Bronchial epithelial cell (primary cell): ENCODE measurements at regions not wholly inside any gene's neighbourhood (a gene's known extent, or its start where the extent isn't known, plus 50 kb on each side); places are given as distances from the start of the nearest gene placed in this dataset.

ENCODE experiments used
- DNase-seq: peaks from one replicate; pipeline ENCODE4 v3.0.0-alpha.2; 2010; ENCODE audit warnings: low read depth
- FAIRE-seq: peaks from 2 replicates; lab custom pipeline; 2011; peaks lifted over from hg19 to GRCh38; lab: Jason Lieb, UNC
- H3K27me3 ChIP-seq: 2 replicates; pipeline ENCODE4 v1.5.1; 2011; ENCODE audit warnings: low read length; ENCODE audit not compliant: control insufficient read depth, insufficient read depth
- H3K36me3 ChIP-seq: 2 replicates; pipeline ENCODE4 v1.5.1; 2011; ENCODE audit warnings: low read length; ENCODE audit not compliant: control insufficient read depth, insufficient read depth
- H3K4me3 ChIP-seq: 2 replicates; pipeline ENCODE4 v1.5.1; 2011; ENCODE audit warnings: mild to moderate bottlenecking, low read depth, low read length, control low read depth
- TF ChIP-seq, protein P1 (sequence below): IDR thresholded peaks from 2 replicates; pipeline ENCODE4 v1.5.1; 2011; ENCODE audit warnings: mild to moderate bottlenecking, moderate library complexity, low read length, control low read depth, inconsistent platforms; ENCODE audit not compliant: insufficient read depth, severe bottlenecking

- H3K36me3 ChIP-seq = no peaks in the 10 kb centered on the region
- no peaks in the 10 kb centered on the region for H3K27me3 ChIP-seq
- no peak overlapping the region for H3K4me3 ChIP-seq
- no peak for DNase-seq
- FAIRE-seq = no peak
- TF ChIP-seq, protein P1, sequence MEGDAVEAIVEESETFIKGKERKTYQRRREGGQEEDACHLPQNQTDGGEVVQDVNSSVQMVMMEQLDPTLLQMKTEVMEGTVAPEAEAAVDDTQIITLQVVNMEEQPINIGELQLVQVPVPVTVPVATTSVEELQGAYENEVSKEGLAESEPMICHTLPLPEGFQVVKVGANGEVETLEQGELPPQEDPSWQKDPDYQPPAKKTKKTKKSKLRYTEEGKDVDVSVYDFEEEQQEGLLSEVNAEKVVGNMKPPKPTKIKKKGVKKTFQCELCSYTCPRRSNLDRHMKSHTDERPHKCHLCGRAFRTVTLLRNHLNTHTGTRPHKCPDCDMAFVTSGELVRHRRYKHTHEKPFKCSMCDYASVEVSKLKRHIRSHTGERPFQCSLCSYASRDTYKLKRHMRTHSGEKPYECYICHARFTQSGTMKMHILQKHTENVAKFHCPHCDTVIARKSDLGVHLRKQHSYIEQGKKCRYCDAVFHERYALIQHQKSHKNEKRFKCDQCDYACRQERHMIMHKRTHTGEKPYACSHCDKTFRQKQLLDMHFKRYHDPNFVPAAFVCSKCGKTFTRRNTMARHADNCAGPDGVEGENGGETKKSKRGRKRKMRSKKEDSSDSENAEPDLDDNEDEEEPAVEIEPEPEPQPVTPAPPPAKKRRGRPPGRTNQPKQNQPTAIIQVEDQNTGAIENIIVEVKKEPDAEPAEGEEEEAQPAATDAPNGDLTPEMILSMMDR = no peak
Measured at GRCh38 chr6:71080133-71080532, 123.3 kb upstream of the B3GAT2 start.

DNA sequence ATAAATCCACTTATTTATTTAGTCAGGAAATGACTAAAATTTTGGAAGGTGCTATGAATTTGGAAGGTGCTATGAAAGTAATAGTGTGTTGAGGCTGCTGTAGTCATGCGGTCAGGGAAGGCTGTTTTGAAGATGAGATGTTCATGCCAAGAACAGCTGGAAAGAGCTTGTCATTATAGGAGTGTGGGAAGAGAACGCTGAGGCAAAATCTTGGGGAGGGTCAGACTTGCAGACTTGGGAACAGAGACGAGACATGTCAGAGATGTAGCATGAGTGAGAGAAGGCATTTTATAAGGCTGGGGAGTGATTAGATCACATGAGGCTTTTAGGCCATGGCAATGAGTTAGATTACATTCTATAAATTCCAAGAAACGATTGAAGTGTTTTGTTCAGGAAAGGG, 124.0 kb upstream of the B3GAT2 start:
- FAIRE-seq = no peak
- H3K27me3 ChIP-seq = no peaks in the 10 kb centered on the region
- DNase-seq = no peak

GRCh38 chr6:71082033-71082650, 125.3 kb upstream of the B3GAT2 start:
- FAIRE-seq = no peak
- Histone ChIP-seq H3K27me3 (no peaks in the 10 kb centered on the region), H3K4me3 (no peak overlapping the region), H3K36me3 (no peaks in the 10 kb centered on the region)
- no peak for DNase-seq
- TF ChIP-seq, protein P1 = no peak

More for the DNA sequence above, 124.0 kb upstream of the B3GAT2 start:
- no peaks in the 10 kb centered on the region for H3K36me3 ChIP-seq
- TF ChIP-seq, protein P1 = no peak
- H3K4me3 ChIP-seq = no peak overlapping the region

- Histone ChIP-seq H3K36me3 (no peaks in the 10 kb centered on the region), H3K4me3 (no peak overlapping the region), H3K27me3 (no peaks in the 10 kb centered on the region)
- DNase-seq = no peak
- TF ChIP-seq, protein P1 = no peak
- no peak for FAIRE-seq
Measured at GRCh38 chr6:71083308-71083820, 126.5 kb upstream of the B3GAT2 start.

GRCh38 chr6:71088166-71088565, 131.3 kb upstream of the B3GAT2 start:
- no peaks in the 10 kb centered on the region for H3K36me3 ChIP-seq
- FAIRE-seq (no peak), DNase-seq (no peak)
- no peaks in the 10 kb centered on the region for H3K27me3 ChIP-seq
- H3K4me3 ChIP-seq = no peak overlapping the region
- TF ChIP-seq, protein P1 = no peak

GRCh38 chr6:71090217-71090616, 133.4 kb upstream of the B3GAT2 start:
- Histone ChIP-seq H3K4me3 (no peak overlapping the region), H3K27me3 (no peaks in the 10 kb centered on the region), H3K36me3 (no peaks in the 10 kb centered on the region)
- TF ChIP-seq, protein P1 = no peak
- FAIRE-seq (no peak), DNase-seq (no peak)
